DOHH2 (cell line): ENCODE measurements at regions not wholly inside any gene's neighbourhood (a gene's known extent, or its start where the extent isn't known, plus 50 kb on each side); places are given as distances from the start of the nearest gene placed in this dataset.

ENCODE experiments used
- H3F3A ChIP-seq: fragments of 200-600 bp; sonication (generic), shearing (Covaris generic); 2 replicates; pipeline ENCODE4 v1.6.0; 2016; ENCODE audit warnings: antibody characterized with exemption, mild to moderate bottlenecking; ENCODE audit not compliant: control insufficient read depth, insufficient read depth
- H3K27ac ChIP-seq: fragments of 200-600 bp; sonication (generic); 2 replicates; pipeline ENCODE4 v1.5.1; 2014; ENCODE audit warnings: low read depth, mild to moderate bottlenecking, low read length, moderate library complexity
- H3K27me3 ChIP-seq: fragments of 200-600 bp; sonication (generic); 2 replicates; pipeline ENCODE4 v1.6.1; 2014; ENCODE audit warnings: mild to moderate bottlenecking, low read length, mixed read lengths; ENCODE audit not compliant: control insufficient read depth
- H3K36me3 ChIP-seq: fragments of 200-600 bp; sonication (generic); 2 replicates; pipeline ENCODE4 v1.6.1; 2014; ENCODE audit warnings: mild to moderate bottlenecking, low read length, moderate library complexity, mixed read lengths; ENCODE audit not compliant: control insufficient read depth
- H3K4me1 ChIP-seq: fragments of 200-600 bp; sonication (generic); 2 replicates; pipeline ENCODE4 v1.6.1; 2014; ENCODE audit warnings: mild to moderate bottlenecking, low read length, mixed read lengths; ENCODE audit not compliant: control insufficient read depth
- H3K4me2 ChIP-seq: fragments of 200-600 bp; sonication (generic); 2 replicates; pipeline ENCODE4 v1.6.0; 2014; ENCODE audit warnings: mild to moderate bottlenecking, low read length, moderate library complexity
- H3K4me3 ChIP-seq: fragments of 200-600 bp; sonication (generic); 2 replicates; pipeline ENCODE4 v1.5.1; 2014; ENCODE audit warnings: mild to moderate bottlenecking, low read length, mixed read lengths
- H3K79me2 ChIP-seq: fragments of 200-600 bp; sonication (generic); 2 replicates; pipeline ENCODE4 v1.6.1; 2014; ENCODE audit warnings: mild to moderate bottlenecking, low read length, mixed read lengths; ENCODE audit not compliant: control insufficient read depth
- H3K9me2 ChIP-seq: fragments of 200-600 bp; sonication (generic); replicated peaks from 2 replicates; pipeline ENCODE4 v1.6.1; 2014; ENCODE audit warnings: mild to moderate bottlenecking, low read length, mixed read lengths; ENCODE audit not compliant: control insufficient read depth
- H3K9me3 ChIP-seq: fragments of 200-600 bp; sonication (generic); 2 replicates; pipeline ENCODE4 v1.6.1; 2014; ENCODE audit warnings: antibody characterized with exemption, low read length, mixed read lengths; ENCODE audit not compliant: control insufficient read depth, insufficient read depth
- H4K20me1 ChIP-seq: fragments of 200-600 bp; sonication (generic); 2 replicates; pipeline ENCODE4 v1.6.0; 2014; ENCODE audit warnings: low read depth, mild to moderate bottlenecking, antibody characterized with exemption, low read length, moderate library complexity; ENCODE audit not compliant: control insufficient read depth, insufficient read depth
- EZH2phosphoT487 ChIP-seq: fragments of 200-600 bp; sonication (generic); IDR thresholded peaks from 2 replicates; pipeline ENCODE4 v1.6.1; 2017; ENCODE audit warnings: borderline replicate concordance, mild to moderate bottlenecking, antibody characterized with exemption, low read length, moderate library complexity, mixed read lengths
- TF ChIP-seq, protein P1 (sequence below): fragments of 200-600 bp; sonication (generic); IDR thresholded peaks from one replicate; pipeline ENCODE4 v1.5.1; 2014; ENCODE audit warnings: antibody characterized with exemption, mild to moderate bottlenecking, low read depth, low read length; ENCODE audit not compliant: poor library complexity, severe bottlenecking

DNA sequence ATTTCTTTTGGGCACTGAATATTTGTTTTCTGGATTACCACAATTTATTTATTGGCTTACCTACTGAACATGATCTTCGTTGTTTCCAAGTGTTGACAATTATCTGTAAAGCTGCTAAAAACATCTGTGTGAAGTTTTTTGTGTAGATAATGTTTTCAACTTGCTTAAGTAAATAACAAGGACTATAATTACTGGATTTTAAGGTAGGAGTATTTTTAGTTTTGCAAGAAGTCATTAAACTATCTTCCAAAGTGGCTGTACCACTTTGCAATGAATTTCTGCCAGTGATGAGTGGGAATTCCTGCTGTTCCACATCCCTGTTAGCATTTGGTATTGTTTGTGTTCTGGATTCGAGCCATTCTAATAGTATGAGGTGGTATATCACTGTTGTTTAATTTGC, 702.2 kb downstream of the MECOM start:
- Histone ChIP-seq H3K9me2 (no peaks in the 10 kb centered on the region), H3F3A (no peaks in the 10 kb centered on the region), H3K27ac (no peak overlapping the region), H3K4me1 (no peaks in the 10 kb centered on the region), H3K36me3 (no peaks in the 10 kb centered on the region), H3K79me2 (no peaks in the 10 kb centered on the region), H3K9me3 (no peaks in the 10 kb centered on the region), H3K27me3 (no peaks in the 10 kb centered on the region), H3K4me2 (no peak overlapping the region), H4K20me1 (no peaks in the 10 kb centered on the region), H3K4me3 (no peak overlapping the region)
- TF ChIP-seq, protein P1, sequence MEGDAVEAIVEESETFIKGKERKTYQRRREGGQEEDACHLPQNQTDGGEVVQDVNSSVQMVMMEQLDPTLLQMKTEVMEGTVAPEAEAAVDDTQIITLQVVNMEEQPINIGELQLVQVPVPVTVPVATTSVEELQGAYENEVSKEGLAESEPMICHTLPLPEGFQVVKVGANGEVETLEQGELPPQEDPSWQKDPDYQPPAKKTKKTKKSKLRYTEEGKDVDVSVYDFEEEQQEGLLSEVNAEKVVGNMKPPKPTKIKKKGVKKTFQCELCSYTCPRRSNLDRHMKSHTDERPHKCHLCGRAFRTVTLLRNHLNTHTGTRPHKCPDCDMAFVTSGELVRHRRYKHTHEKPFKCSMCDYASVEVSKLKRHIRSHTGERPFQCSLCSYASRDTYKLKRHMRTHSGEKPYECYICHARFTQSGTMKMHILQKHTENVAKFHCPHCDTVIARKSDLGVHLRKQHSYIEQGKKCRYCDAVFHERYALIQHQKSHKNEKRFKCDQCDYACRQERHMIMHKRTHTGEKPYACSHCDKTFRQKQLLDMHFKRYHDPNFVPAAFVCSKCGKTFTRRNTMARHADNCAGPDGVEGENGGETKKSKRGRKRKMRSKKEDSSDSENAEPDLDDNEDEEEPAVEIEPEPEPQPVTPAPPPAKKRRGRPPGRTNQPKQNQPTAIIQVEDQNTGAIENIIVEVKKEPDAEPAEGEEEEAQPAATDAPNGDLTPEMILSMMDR: no peak
- no peak for TF ChIP-seq EZH2phosphoT487

DNA sequence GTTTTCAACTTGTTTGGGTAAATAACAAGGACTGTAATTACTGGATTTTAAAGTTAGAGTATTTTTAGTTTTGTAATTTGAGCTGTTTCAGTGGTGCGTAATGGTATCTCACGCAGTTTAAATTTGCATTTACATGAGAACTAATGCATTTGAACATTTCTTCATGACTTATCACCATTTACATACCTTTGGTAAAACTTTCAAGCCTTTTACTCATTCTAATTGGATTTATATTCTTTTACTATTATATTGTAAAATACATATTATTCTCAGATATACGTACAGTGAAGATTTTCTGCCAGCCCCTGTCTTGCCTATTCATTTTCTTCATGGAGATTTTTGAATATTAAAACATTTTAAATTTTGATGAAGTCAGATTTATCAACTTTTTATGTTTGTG, 703.8 kb downstream of the MECOM start:
- Histone ChIP-seq H3F3A (no peaks in the 10 kb centered on the region), H3K9me3 (no peaks in the 10 kb centered on the region), H3K79me2 (no peaks in the 10 kb centered on the region), H3K27ac (no peak overlapping the region), H4K20me1 (no peaks in the 10 kb centered on the region), H3K4me1 (no peaks in the 10 kb centered on the region), H3K4me3 (no peak overlapping the region), H3K36me3 (no peaks in the 10 kb centered on the region), H3K4me2 (no peak overlapping the region), H3K27me3 (no peaks in the 10 kb centered on the region), H3K9me2 (no peaks in the 10 kb centered on the region)
- TF ChIP-seq EZH2phosphoT487: no peak
- TF ChIP-seq, protein P1: no peak

DNA sequence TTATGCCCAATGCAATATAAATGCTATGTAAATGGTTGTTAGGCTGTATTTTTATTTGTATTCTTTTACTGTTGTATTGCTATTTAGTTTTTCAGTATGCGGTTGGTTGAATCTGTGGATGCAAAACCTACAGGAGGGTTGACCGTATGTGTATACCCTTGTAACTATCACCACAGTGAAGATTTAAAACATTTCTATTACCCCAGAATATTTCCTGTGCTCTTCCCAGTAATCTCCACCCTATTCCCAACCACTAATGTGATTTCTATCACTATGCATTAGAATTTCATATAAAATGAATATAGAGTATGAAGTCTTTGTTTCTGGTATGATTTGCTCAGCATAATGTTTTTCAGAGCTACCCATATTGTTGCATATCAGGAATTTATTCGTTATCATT, 705.0 kb downstream of the MECOM start:
- H3K27me3 ChIP-seq: no peaks in the 10 kb centered on the region
- H4K20me1 ChIP-seq: no peaks in the 10 kb centered on the region
- TF ChIP-seq, protein P1: no peak
- TF ChIP-seq EZH2phosphoT487: no peak
- H3K4me1 ChIP-seq: no peaks in the 10 kb centered on the region
- H3K27ac ChIP-seq: no peak overlapping the region
- H3F3A ChIP-seq: no peaks in the 10 kb centered on the region
- no peaks in the 10 kb centered on the region for H3K9me2 ChIP-seq
- H3K4me3 ChIP-seq: no peak overlapping the region
- H3K36me3 ChIP-seq: no peaks in the 10 kb centered on the region
- no peaks in the 10 kb centered on the region for H3K9me3 ChIP-seq
- H3K4me2 ChIP-seq: no peak overlapping the region
- H3K79me2 ChIP-seq: no peaks in the 10 kb centered on the region

DNA sequence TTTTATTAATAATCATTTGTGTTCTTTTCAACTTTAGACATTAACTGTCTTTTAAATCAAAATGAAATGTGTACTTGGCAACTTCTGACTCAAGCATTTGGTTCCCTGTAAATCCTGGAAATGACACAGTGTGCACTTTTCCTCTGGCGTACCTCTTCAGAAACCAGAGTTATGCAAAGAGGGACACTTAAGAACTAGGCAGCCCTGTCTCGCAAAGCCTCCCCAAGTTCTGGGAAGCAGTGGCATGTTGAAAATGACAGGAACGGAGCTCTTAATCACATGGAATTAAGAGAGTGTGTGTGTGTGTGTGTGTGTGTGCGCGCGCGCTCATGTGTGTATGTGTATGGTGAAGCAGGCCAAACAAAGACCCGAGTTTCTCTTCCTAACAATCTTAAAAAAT, 707.4 kb downstream of the MECOM start:
- Histone ChIP-seq H3F3A (no peaks in the 10 kb centered on the region), H3K36me3 (no peaks in the 10 kb centered on the region), H3K9me2 (no peaks in the 10 kb centered on the region), H3K4me2 (no peak overlapping the region), H3K27ac (no peak overlapping the region), H3K9me3 (no peaks in the 10 kb centered on the region), H3K79me2 (no peaks in the 10 kb centered on the region), H3K4me3 (no peak overlapping the region), H3K27me3 (no peaks in the 10 kb centered on the region), H4K20me1 (no peaks in the 10 kb centered on the region), H3K4me1 (no peaks in the 10 kb centered on the region)
- no peak for TF ChIP-seq EZH2phosphoT487
- TF ChIP-seq, protein P1: no peak
